ENCODE measurements at regions not wholly inside any gene's neighbourhood (a gene's known extent, or its start where the extent isn't known, plus 50 kb on each side); places are given as distances from the start of the nearest gene placed in this dataset.

DNA sequence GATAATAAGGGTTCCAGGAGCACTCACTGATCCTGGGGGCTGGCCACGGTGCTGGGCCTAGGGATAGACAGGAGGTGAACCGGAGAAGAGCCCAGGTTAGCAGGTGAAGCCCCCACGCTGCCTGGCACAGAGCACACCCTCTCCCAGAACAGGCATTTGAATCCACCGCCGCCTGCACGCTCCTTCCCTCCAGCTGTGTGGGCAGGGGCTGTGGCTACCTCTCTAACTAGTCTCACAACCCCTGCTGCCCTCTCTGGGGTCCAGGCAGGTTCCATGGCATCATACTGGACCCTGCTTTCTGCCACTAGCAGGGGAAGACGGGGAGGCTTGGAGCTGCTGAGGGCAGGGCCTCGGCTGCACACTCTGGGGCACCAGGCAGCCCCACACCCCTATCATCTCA, 358.0 kb downstream of the CTTN start:
- TF ChIP-seq, protein P1, sequence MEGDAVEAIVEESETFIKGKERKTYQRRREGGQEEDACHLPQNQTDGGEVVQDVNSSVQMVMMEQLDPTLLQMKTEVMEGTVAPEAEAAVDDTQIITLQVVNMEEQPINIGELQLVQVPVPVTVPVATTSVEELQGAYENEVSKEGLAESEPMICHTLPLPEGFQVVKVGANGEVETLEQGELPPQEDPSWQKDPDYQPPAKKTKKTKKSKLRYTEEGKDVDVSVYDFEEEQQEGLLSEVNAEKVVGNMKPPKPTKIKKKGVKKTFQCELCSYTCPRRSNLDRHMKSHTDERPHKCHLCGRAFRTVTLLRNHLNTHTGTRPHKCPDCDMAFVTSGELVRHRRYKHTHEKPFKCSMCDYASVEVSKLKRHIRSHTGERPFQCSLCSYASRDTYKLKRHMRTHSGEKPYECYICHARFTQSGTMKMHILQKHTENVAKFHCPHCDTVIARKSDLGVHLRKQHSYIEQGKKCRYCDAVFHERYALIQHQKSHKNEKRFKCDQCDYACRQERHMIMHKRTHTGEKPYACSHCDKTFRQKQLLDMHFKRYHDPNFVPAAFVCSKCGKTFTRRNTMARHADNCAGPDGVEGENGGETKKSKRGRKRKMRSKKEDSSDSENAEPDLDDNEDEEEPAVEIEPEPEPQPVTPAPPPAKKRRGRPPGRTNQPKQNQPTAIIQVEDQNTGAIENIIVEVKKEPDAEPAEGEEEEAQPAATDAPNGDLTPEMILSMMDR (IDR thresholded peaks at IDR 0.05; ENCODE audit: borderline replicate concordance, extremely low read depth, low read length, poor library complexity, severe bottlenecking), result no peak
- TF ChIP-seq EZH2 (IDR thresholded peaks at IDR 0.05; ENCODE audit: borderline replicate concordance, low read depth, low read length, severe bottlenecking), result no peak
